ENCODE measurements at regions not wholly inside any gene's neighbourhood (a gene's known extent, or its start where the extent isn't known, plus 50 kb on each side); places are given as distances from the start of the nearest gene placed in this dataset.

DNA sequence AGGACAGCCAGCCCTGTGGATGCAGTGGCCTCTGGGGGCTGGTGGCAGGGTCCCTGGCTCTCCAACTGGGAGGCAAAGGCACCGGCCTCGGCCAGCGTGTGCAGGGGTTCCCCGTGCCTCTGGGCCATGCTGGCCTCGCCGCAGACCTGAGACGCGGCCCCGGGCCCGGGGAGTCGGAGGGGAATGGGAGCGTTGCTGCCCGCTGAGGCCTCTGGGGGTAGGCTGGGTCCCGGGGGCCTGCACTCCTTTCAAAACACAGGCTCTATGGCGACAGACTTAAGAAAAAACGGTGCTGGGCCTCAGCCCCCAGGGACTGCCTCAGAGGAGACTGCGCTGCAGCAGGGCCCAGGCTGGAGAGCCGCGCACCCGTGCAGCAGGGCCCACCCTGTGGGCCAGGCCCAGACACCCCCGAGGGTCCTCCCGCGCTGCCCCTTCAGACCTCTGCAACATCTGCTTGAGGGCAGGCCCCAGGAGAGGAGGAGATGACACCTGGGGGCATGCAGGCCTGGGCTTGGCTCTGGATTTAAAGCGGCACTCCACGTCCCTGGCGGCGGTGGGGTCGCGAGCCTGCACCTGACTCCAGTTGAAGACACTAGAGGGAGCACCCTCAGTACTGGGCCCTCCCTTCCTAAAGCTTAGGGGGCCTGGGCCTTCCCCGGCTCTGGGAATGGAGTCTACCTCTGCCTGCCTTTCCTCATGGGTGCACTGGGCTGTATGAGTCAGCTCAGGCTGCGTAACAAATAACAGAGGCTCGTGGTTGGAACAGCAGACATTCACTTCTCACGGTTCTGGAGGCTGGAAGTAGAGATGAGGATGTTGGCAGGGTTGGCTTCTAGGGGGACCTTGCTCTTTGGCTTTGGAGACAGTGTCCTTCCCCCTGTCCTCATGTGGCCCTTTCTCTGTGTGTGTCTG lies 117.4 kb upstream of the RPS6KA2 start:
- Histone ChIP-seq H3K4me2 (ENCODE audit: low read depth, low read length, poor library complexity, severe bottlenecking) (no peak overlapping the region), H3K27ac (ENCODE audit: low read depth, low read length) (no peak overlapping the region), H3K9me3 (ENCODE audit: insufficient read depth, low read length) (no peaks in the 10 kb centered on the region), H3K4me3 (ENCODE audit: insufficient read depth, low read length, poor library complexity, severe bottlenecking) (no peak overlapping the region), H3K9ac (ENCODE audit: low read length) (no peak overlapping the region), H3K79me2 (ENCODE audit: insufficient read depth, low read length) (no peaks in the 10 kb centered on the region), H3K27me3 (ENCODE audit: low read length) (no peaks in the 10 kb centered on the region), H3K9me2 (replicated peaks; ENCODE audit: insufficient read depth, low read length) (no peaks in the 10 kb centered on the region), H3F3A (ENCODE audit: insufficient read depth) (no peaks in the 10 kb centered on the region), H2AFZ (ENCODE audit: low read depth, low read length, severe bottlenecking) (no peak overlapping the region), H3K36me3 (ENCODE audit: low read length) (no peaks in the 10 kb centered on the region), H4K20me1 (ENCODE audit: low read depth, low read length) (no peaks in the 10 kb centered on the region)
- TF ChIP-seq, protein P1, sequence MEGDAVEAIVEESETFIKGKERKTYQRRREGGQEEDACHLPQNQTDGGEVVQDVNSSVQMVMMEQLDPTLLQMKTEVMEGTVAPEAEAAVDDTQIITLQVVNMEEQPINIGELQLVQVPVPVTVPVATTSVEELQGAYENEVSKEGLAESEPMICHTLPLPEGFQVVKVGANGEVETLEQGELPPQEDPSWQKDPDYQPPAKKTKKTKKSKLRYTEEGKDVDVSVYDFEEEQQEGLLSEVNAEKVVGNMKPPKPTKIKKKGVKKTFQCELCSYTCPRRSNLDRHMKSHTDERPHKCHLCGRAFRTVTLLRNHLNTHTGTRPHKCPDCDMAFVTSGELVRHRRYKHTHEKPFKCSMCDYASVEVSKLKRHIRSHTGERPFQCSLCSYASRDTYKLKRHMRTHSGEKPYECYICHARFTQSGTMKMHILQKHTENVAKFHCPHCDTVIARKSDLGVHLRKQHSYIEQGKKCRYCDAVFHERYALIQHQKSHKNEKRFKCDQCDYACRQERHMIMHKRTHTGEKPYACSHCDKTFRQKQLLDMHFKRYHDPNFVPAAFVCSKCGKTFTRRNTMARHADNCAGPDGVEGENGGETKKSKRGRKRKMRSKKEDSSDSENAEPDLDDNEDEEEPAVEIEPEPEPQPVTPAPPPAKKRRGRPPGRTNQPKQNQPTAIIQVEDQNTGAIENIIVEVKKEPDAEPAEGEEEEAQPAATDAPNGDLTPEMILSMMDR (IDR thresholded peaks at IDR 0.05; ENCODE audit: insufficient read depth, low read length, poor library complexity, severe bottlenecking): no peak
- no peak for TF ChIP-seq EZH2phosphoT487 (conservative IDR thresholded peaks at IDR 0.05; ENCODE audit: low read length)

DNA sequence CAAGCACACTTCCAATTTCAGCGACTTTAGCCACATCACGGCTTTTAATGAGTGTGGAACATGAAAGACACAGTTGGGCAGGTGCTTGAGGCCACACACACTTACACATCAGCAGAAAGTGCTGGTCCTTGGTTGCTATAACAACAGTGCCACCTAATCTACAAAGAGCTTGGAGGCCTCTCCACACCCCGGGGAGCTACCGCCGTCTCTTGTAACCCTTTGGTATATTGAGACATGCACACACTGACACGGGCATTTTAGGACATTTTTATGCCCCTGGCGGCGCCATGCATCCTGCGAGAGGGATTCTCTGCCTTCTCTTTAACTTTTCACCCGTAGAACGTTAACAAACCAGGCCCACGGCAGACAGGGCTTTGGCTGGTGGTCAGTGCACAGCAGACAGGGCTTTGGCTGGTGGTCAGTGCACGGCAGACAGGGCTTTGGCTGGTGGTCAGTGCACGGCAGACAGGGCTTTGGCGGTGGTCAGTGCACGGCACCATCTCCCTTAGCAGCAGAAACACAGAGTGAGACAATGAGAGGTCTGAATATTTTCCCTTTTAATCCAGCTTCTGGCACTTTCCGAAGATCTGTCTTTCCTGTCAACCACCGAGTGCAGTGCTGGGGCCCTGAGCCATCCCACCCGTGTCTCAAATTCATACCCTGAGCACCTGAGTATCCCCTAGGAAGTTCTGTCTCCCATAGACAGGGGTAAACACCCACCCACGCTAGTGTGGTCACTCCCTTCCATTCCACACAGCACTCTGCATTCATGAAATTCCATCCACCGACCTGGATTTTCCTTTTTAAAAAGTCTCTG lies 116.6 kb upstream of the RPS6KA2 start:
- no peak for TF ChIP-seq EZH2phosphoT487 (conservative IDR thresholded peaks at IDR 0.05; ENCODE audit: low read length)
- TF ChIP-seq, protein P1 (IDR thresholded peaks at IDR 0.05; ENCODE audit: insufficient read depth, low read length, poor library complexity, severe bottlenecking): no peak
- H3K27me3 ChIP-seq (ENCODE audit: low read length): no peaks in the 10 kb centered on the region
- no peak overlapping the region for H2AFZ ChIP-seq (ENCODE audit: low read depth, low read length, severe bottlenecking)
- no peaks in the 10 kb centered on the region for H3K79me2 ChIP-seq (ENCODE audit: insufficient read depth, low read length)
- no peaks in the 10 kb centered on the region for H4K20me1 ChIP-seq (ENCODE audit: low read depth, low read length)
- no peaks in the 10 kb centered on the region for H3K36me3 ChIP-seq (ENCODE audit: low read length)
- no peak overlapping the region for H3K27ac ChIP-seq (ENCODE audit: low read depth, low read length)
- no peak overlapping the region for H3K9ac ChIP-seq (ENCODE audit: low read length)
- H3K9me3 ChIP-seq (ENCODE audit: insufficient read depth, low read length): no peaks in the 10 kb centered on the region
- H3K4me3 ChIP-seq (ENCODE audit: insufficient read depth, low read length, poor library complexity, severe bottlenecking): no peak overlapping the region
- H3F3A ChIP-seq (ENCODE audit: insufficient read depth): no peaks in the 10 kb centered on the region
- H3K9me2 ChIP-seq (replicated peaks; ENCODE audit: insufficient read depth, low read length): no peaks in the 10 kb centered on the region
- no peak overlapping the region for H3K4me2 ChIP-seq (ENCODE audit: low read depth, low read length, poor library complexity, severe bottlenecking)

DNA sequence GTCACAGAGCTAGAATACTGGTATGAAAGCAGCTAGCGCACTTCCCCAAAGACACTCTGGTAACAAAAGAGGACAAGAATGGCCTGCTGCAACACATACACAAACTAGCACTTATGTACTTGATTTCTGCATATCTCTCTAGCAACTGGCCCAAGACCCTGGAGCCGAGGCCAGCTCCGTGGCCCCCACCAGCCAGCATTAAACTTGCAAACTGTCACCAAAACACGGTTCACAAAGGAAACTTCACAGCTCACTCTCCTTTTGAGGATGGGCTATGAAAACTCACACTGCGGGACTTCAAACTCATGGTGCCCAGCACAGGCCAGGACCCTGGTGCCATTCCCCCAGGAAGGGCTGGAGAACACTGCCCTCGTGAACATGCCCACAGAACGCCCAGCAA lies 115.9 kb upstream of the RPS6KA2 start:
- Histone ChIP-seq H3K4me3 (ENCODE audit: insufficient read depth, low read length, poor library complexity, severe bottlenecking) (no peak overlapping the region), H3K9me3 (ENCODE audit: insufficient read depth, low read length) (no peaks in the 10 kb centered on the region), H3K36me3 (ENCODE audit: low read length) (no peaks in the 10 kb centered on the region), H3K9ac (ENCODE audit: low read length) (no peak overlapping the region), H3K9me2 (replicated peaks; ENCODE audit: insufficient read depth, low read length) (no peaks in the 10 kb centered on the region), H3K27me3 (ENCODE audit: low read length) (no peaks in the 10 kb centered on the region), H3K4me2 (ENCODE audit: low read depth, low read length, poor library complexity, severe bottlenecking) (no peak overlapping the region), H3K27ac (ENCODE audit: low read depth, low read length) (no peak overlapping the region), H3K79me2 (ENCODE audit: insufficient read depth, low read length) (no peaks in the 10 kb centered on the region), H2AFZ (ENCODE audit: low read depth, low read length, severe bottlenecking) (no peak overlapping the region), H3F3A (ENCODE audit: insufficient read depth) (no peaks in the 10 kb centered on the region), H4K20me1 (ENCODE audit: low read depth, low read length) (no peaks in the 10 kb centered on the region)
- no peak for TF ChIP-seq EZH2phosphoT487 (conservative IDR thresholded peaks at IDR 0.05; ENCODE audit: low read length)
- TF ChIP-seq, protein P1 (IDR thresholded peaks at IDR 0.05; ENCODE audit: insufficient read depth, low read length, poor library complexity, severe bottlenecking): no peak
